ENCODE measurements at regions not wholly inside any gene's neighbourhood (a gene's known extent, or its start where the extent isn't known, plus 50 kb on each side); places are given as distances from the start of the nearest gene placed in this dataset.

- DNase-seq: no peak
Measured at GRCh38 chr4:11496351-11496829, 67.7 kb upstream of the HS3ST1 start.

- DNase-seq: no peak
Measured at GRCh38 chr4:11495818-11496217, 67.1 kb upstream of the HS3ST1 start.

GRCh38 chr4:11495291-11495690 lies 66.6 kb upstream of the HS3ST1 start:
- DNase-seq: no peak

GRCh38 chr4:11494232-11494631 lies 65.5 kb upstream of the HS3ST1 start:
- no peak for DNase-seq

GRCh38 chr4:11489453-11490083 lies 60.9 kb upstream of the HS3ST1 start:
- no peak for DNase-seq

- no peak for DNase-seq
Measured at GRCh38 chr4:11488657-11489452, 60.2 kb upstream of the HS3ST1 start.

GRCh38 chr4:11487868-11488544 lies 59.3 kb upstream of the HS3ST1 start:
- DNase-seq: no peak

- no peak for DNase-seq
Measured at GRCh38 chr4:11487139-11487538, 58.4 kb upstream of the HS3ST1 start.

GRCh38 chr4:11485926-11486325 lies 57.2 kb upstream of the HS3ST1 start:
- DNase-seq: no peak

GRCh38 chr4:11484531-11484930 lies 55.8 kb upstream of the HS3ST1 start:
- no peak for DNase-seq

GRCh38 chr4:11483046-11483445 lies 54.4 kb upstream of the HS3ST1 start:
- DNase-seq: no peak

- no peak for DNase-seq
Measured at GRCh38 chr4:11480683-11481082, 52.0 kb upstream of the HS3ST1 start.
